ENCODE measurements at regions not wholly inside any gene's neighbourhood (a gene's known extent, or its start where the extent isn't known, plus 50 kb on each side); places are given as distances from the start of the nearest gene placed in this dataset.

DNA sequence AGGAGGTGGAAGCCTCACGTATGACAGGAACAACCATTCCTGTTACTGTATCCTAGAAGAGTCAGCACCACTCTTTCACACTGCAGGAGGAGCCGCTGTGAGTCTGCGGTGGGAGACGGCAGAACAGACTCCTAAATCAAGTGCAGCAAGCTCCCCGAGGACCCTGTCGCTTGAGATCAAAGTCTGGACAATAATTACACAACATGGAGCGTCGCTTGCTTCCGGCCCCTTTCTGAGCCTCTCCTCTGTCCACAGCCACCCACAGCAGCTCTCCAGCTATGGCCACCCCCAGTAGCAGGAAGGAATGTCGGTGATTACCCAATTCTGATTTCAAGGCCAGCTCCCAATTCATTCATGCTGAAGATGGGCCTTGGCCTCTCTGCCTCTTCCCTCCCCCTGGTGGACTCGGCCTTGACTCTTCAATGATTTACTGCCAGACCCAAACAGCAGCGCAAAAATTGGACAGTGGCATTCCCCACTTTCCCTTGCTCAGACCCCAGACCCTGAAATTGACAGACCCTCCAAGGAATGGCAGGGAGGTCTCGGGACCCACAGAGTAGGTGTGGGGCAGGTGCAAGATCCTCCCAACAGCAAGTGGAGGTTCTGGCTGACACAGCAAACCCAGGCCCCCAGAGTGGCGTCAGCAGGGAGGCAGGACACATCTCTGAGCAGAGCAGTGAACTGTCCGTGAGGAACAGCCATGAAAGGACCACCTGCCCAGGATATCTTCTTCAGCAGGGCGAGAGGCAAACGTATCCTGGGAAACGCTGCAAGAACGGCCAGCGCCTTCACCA lies 272.7 kb upstream of the DIO3 start (continued):
- TF ChIP-seq, protein P1, sequence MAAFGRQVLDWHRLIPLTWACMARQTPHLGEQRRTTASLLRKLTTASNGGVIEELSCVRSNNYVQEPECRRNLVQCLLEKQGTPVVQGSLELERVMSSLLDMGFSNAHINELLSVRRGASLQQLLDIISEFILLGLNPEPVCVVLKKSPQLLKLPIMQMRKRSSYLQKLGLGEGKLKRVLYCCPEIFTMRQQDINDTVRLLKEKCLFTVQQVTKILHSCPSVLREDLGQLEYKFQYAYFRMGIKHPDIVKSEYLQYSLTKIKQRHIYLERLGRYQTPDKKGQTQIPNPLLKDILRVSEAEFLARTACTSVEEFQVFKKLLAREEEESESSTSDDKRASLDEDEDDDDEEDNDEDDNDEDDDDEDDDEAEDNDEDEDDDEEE (CRISPR knock-in tag; IDR thresholded peaks at IDR 0.05) = no peak
- no peak for TF ChIP-seq HNRNPLL (IDR thresholded peaks at IDR 0.05; ENCODE audit: low read depth, low read length, poor library complexity, severe bottlenecking)
- peak; percentile 65 for TF ChIP-seq SAP130 (CRISPR knock-in tag; IDR thresholded peaks at IDR 0.05; ENCODE audit: low read depth)
- TF ChIP-seq, protein P2, sequence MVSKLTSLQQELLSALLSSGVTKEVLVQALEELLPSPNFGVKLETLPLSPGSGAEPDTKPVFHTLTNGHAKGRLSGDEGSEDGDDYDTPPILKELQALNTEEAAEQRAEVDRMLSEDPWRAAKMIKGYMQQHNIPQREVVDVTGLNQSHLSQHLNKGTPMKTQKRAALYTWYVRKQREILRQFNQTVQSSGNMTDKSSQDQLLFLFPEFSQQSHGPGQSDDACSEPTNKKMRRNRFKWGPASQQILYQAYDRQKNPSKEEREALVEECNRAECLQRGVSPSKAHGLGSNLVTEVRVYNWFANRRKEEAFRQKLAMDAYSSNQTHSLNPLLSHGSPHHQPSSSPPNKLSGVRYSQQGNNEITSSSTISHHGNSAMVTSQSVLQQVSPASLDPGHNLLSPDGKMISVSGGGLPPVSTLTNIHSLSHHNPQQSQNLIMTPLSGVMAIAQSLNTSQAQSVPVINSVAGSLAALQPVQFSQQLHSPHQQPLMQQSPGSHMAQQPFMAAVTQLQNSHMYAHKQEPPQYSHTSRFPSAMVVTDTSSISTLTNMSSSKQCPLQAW (CRISPR knock-in tag; IDR thresholded peaks at IDR 0.05) = peak; percentile 98
- peak; percentile 77; the same call in 1 of the 2 replicates for TF ChIP-seq FOXJ3 (CRISPR knock-in tag; IDR thresholded peaks at IDR 0.05; ENCODE audit: borderline replicate concordance)
- peak; percentile 99 for TF ChIP-seq NCOR1 (IDR thresholded peaks at IDR 0.05; ENCODE audit: borderline replicate concordance, low read length)
- TF ChIP-seq, protein P3, sequence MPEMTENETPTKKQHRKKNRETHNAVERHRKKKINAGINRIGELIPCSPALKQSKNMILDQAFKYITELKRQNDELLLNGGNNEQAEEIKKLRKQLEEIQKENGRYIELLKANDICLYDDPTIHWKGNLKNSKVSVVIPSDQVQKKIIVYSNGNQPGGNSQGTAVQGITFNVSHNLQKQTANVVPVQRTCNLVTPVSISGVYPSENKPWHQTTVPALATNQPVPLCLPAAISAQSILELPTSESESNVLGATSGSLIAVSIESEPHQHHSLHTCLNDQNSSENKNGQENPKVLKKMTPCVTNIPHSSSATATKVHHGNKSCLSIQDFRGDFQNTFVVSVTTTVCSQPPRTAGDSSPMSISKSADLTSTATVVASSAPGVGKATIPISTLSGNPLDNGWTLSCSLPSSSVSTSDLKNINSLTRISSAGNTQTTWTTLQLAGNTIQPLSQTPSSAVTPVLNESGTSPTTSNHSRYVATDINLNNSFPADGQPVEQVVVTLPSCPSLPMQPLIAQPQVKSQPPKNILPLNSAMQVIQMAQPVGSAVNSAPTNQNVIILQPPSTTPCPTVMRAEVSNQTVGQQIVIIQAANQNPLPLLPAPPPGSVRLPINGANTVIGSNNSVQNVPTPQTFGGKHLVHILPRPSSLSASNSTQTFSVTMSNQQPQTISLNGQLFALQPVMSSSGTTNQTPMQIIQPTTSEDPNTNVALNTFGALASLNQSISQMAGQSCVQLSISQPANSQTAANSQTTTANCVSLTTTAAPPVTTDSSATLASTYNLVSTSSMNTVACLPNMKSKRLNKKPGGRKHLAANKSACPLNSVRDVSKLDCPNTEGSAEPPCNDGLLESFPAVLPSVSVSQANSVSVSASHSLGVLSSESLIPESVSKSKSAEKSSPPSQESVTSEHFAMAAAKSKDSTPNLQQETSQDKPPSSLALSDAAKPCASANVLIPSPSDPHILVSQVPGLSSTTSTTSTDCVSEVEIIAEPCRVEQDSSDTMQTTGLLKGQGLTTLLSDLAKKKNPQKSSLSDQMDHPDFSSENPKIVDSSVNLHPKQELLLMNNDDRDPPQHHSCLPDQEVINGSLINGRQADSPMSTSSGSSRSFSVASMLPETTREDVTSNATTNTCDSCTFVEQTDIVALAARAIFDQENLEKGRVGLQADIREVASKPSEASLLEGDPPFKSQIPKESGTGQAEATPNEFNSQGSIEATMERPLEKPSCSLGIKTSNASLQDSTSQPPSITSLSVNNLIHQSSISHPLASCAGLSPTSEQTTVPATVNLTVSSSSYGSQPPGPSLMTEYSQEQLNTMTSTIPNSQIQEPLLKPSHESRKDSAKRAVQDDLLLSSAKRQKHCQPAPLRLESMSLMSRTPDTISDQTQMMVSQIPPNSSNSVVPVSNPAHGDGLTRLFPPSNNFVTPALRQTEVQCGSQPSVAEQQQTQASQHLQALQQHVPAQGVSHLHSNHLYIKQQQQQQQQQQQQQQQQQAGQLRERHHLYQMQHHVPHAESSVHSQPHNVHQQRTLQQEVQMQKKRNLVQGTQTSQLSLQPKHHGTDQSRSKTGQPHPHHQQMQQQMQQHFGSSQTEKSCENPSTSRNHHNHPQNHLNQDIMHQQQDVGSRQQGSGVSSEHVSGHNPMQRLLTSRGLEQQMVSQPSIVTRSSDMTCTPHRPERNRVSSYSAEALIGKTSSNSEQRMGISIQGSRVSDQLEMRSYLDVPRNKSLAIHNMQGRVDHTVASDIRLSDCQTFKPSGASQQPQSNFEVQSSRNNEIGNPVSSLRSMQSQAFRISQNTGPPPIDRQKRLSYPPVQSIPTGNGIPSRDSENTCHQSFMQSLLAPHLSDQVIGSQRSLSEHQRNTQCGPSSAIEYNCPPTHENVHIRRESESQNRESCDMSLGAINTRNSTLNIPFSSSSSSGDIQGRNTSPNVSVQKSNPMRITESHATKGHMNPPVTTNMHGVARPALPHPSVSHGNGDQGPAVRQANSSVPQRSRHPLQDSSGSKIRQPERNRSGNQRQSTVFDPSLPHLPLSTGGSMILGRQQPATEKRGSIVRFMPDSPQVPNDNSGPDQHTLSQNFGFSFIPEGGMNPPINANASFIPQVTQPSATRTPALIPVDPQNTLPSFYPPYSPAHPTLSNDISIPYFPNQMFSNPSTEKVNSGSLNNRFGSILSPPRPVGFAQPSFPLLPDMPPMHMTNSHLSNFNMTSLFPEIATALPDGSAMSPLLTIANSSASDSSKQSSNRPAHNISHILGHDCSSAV (CRISPR knock-in tag; IDR thresholded peaks at IDR 0.05; ENCODE audit: borderline replicate concordance) = no peak
- no peak for TF ChIP-seq NFATC3 (CRISPR knock-in tag; IDR thresholded peaks at IDR 0.05)
- TF ChIP-seq, protein P4, sequence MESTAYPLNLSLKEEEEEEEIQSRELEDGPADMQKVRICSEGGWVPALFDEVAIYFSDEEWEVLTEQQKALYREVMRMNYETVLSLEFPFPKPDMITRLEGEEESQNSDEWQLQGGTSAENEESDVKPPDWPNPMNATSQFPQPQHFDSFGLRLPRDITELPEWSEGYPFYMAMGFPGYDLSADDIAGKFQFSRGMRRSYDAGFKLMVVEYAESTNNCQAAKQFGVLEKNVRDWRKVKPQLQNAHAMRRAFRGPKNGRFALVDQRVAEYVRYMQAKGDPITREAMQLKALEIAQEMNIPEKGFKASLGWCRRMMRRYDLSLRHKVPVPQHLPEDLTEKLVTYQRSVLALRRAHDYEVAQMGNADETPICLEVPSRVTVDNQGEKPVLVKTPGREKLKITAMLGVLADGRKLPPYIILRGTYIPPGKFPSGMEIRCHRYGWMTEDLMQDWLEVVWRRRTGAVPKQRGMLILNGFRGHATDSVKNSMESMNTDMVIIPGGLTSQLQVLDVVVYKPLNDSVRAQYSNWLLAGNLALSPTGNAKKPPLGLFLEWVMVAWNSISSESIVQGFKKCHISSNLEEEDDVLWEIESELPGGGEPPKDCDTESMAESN (CRISPR knock-in tag; conservative IDR thresholded peaks at IDR 0.05) = peak; percentile 94; the same call in 1 of the 2 replicates
- no peak for TF ChIP-seq RBAK (CRISPR knock-in tag; IDR thresholded peaks at IDR 0.05)
- TF ChIP-seq, protein P5, sequence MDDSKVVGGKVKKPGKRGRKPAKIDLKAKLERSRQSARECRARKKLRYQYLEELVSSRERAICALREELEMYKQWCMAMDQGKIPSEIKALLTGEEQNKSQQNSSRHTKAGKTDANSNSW (CRISPR knock-in tag; IDR thresholded peaks at IDR 0.05; ENCODE audit: borderline replicate concordance) = no peak
- TF ChIP-seq ZNF17 (CRISPR knock-in tag; IDR thresholded peaks at IDR 0.05) = no peak
- no peak for TF ChIP-seq ZFP36 (IDR thresholded peaks at IDR 0.05; ENCODE audit: borderline replicate concordance, low read depth, low read length, partially characterized antibody)
